ENCODE measurements at regions not wholly inside any gene's neighbourhood (a gene's known extent, or its start where the extent isn't known, plus 50 kb on each side); places are given as distances from the start of the nearest gene placed in this dataset.

DNA sequence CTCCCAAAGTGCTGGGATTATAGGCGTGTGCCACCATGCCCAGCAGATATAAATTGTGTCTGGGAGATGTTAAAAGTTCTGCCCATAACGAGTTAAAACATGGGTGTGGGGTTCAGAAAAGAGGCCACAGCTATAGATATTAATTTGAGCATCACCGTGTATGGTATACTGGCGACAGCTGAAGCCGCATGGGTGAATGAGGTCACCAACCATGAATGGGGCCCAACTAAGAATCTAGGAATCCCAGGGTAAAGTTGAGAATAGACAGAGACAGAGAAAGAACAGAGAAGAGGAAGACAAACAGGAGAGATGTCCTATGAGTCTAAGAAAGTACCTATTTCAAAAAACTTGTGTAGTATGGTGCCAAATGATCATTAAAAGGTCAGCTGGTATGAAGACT is 50.9 kb downstream of the ILRUN start:
- TF ChIP-seq POLR2A (IDR thresholded peaks at IDR 0.05) (no peak), CTCF (IDR thresholded peaks at IDR 0.05) (no peak)

Data from breast epithelium (tissue), 3 donors.